Activated T-cell treated with anti-CD3 and anti-CD28 coated beads, Interleukin-2, amount 50 U/mL, for 24 hours (primary cell): ENCODE measurements at regions not wholly inside any gene's neighbourhood (a gene's known extent, or its start where the extent isn't known, plus 50 kb on each side); places are given as distances from the start of the nearest gene placed in this dataset.
"Not testable (repeated sequence)": the region's sequence is repeated elsewhere in the genome, so short reads cannot be mapped to it uniquely, and the experiment has no call there.

Source experiments
- DNase-seq: peaks from one replicate; pipeline ENCODE4 v3.0.0-alpha.2; 2020
- H3K27ac Mint-ChIP-seq: 2 replicates; pipeline ENCODE4 v1.8.0; 2020; ENCODE audit warnings: mild to moderate bottlenecking, mixed read lengths
- H3K27me3 Mint-ChIP-seq: 2 replicates; pipeline ENCODE4 v1.8.0; 2020; ENCODE audit warnings: mixed read lengths
- H3K36me3 Mint-ChIP-seq: 2 replicates; pipeline ENCODE4 v1.8.0; 2020; ENCODE audit warnings: low read depth, mixed read lengths
- H3K4me1 Mint-ChIP-seq: 2 replicates; pipeline ENCODE4 v1.8.0; 2020; ENCODE audit warnings: low read depth, mixed read lengths
- H3K4me3 Mint-ChIP-seq: 2 replicates; pipeline ENCODE4 v1.8.0; 2020; ENCODE audit warnings: mild to moderate bottlenecking, moderate library complexity, mixed read lengths
- H3K9me3 Mint-ChIP-seq: 2 replicates; pipeline ENCODE4 v1.8.0; 2020; ENCODE audit warnings: mixed read lengths

GRCh38 chr12:18825138-18825537, 87.2 kb downstream of the CAPZA3 start:
- Mint-ChIP-seq H3K4me1 (no peaks in the 10 kb centered on the region), H3K27ac (no peak overlapping the region), H3K9me3 (no peaks in the 10 kb centered on the region), H3K27me3 (no peaks in the 10 kb centered on the region), H3K4me3 (no peak overlapping the region), H3K36me3 (no peaks in the 10 kb centered on the region)
- no peak for DNase-seq

- Mint-ChIP-seq H3K36me3 (no peaks in the 10 kb centered on the region), H3K9me3 (no peaks in the 10 kb centered on the region), H3K27ac (no peak overlapping the region), H3K27me3 (no peaks in the 10 kb centered on the region), H3K4me1 (no peaks in the 10 kb centered on the region), H3K4me3 (no peak overlapping the region)
- no peak for DNase-seq
Observed at GRCh38 chr12:18827913-18828312, 90.0 kb downstream of the CAPZA3 start.

GRCh38 chr12:18828483-18828882, 90.6 kb downstream of the CAPZA3 start:
- Mint-ChIP-seq H3K27me3 (no peaks in the 10 kb centered on the region), H3K4me3 (no peak overlapping the region), H3K9me3 (no peaks in the 10 kb centered on the region), H3K4me1 (no peaks in the 10 kb centered on the region), H3K36me3 (no peaks in the 10 kb centered on the region), H3K27ac (no peak overlapping the region)
- DNase-seq, result no peak

GRCh38 chr12:18828987-18829386, 91.1 kb downstream of the CAPZA3 start:
- Mint-ChIP-seq H3K27ac (no peak overlapping the region), H3K4me3 (no peak overlapping the region), H3K9me3 (no peaks in the 10 kb centered on the region), H3K36me3 (no peaks in the 10 kb centered on the region), H3K4me1 (no peaks in the 10 kb centered on the region), H3K27me3 (no peaks in the 10 kb centered on the region)
- DNase-seq, result no peak

GRCh38 chr12:18832932-18833331, 95.0 kb downstream of the CAPZA3 start:
- not testable (repeated sequence) for H3K4me1 Mint-ChIP-seq, H3K27me3 Mint-ChIP-seq, H3K9me3 Mint-ChIP-seq, H3K4me3 Mint-ChIP-seq, H3K27ac Mint-ChIP-seq, H3K36me3 Mint-ChIP-seq, DNase-seq

- no peaks in the 10 kb centered on the region for H3K27me3 Mint-ChIP-seq
- no peak overlapping the region for H3K27ac Mint-ChIP-seq
- H3K36me3 Mint-ChIP-seq, result no peaks in the 10 kb centered on the region
- DNase-seq, result no peak
- peaks cover 3% of the 10 kb centered on the region for H3K9me3 Mint-ChIP-seq
- H3K4me3 Mint-ChIP-seq, result no peak overlapping the region
- H3K4me1 Mint-ChIP-seq, result no peaks in the 10 kb centered on the region
Observed at GRCh38 chr12:18837025-18837424, 99.1 kb downstream of the CAPZA3 start.

- peaks cover 3% of the 10 kb centered on the region for H3K9me3 Mint-ChIP-seq
- DNase-seq, result no peak
- no peaks in the 10 kb centered on the region for H3K27me3 Mint-ChIP-seq
- no peaks in the 10 kb centered on the region for H3K36me3 Mint-ChIP-seq
- no peaks in the 10 kb centered on the region for H3K4me1 Mint-ChIP-seq
- H3K4me3 Mint-ChIP-seq, result no peak overlapping the region
- H3K27ac Mint-ChIP-seq, result no peak overlapping the region
Observed at GRCh38 chr12:18837505-18837904, 99.6 kb downstream of the CAPZA3 start.

- not testable (repeated sequence) for H3K4me3 Mint-ChIP-seq, H3K9me3 Mint-ChIP-seq, DNase-seq, H3K4me1 Mint-ChIP-seq, H3K36me3 Mint-ChIP-seq, H3K27ac Mint-ChIP-seq, H3K27me3 Mint-ChIP-seq
Observed at GRCh38 chr12:18840997-18841396, 103.1 kb downstream of the CAPZA3 start.

GRCh38 chr12:18849080-18849479, 111.2 kb downstream of the CAPZA3 start:
- DNase-seq, result no peak
- peaks cover 2% of the 10 kb centered on the region for H3K9me3 Mint-ChIP-seq
- H3K4me3 Mint-ChIP-seq, result no peak overlapping the region
- H3K4me1 Mint-ChIP-seq, result no peaks in the 10 kb centered on the region
- peaks cover 6% of the 10 kb centered on the region for H3K27me3 Mint-ChIP-seq
- H3K36me3 Mint-ChIP-seq, result no peaks in the 10 kb centered on the region
- no peak overlapping the region for H3K27ac Mint-ChIP-seq

- H3K27ac Mint-ChIP-seq, result no peak overlapping the region
- DNase-seq, result no peak
Observed at GRCh38 chr12:18849761-18850160, 111.8 kb downstream of the CAPZA3 start.

GRCh38 chr12:18850752-18851151, 112.8 kb downstream of the CAPZA3 start:
- Mint-ChIP-seq H3K4me3 (no peak overlapping the region), H3K9me3 (peaks cover 2% of the 10 kb centered on the region), H3K36me3 (no peaks in the 10 kb centered on the region), H3K27ac (no peak overlapping the region), H3K4me1 (no peaks in the 10 kb centered on the region), H3K27me3 (peaks cover 6% of the 10 kb centered on the region)
- no peak for DNase-seq

More at GRCh38 chr12:18849761-18850160, 111.8 kb downstream of the CAPZA3 start:
- Mint-ChIP-seq H3K36me3 (no peaks in the 10 kb centered on the region), H3K27me3 (peaks cover 6% of the 10 kb centered on the region), H3K4me3 (no peak overlapping the region), H3K9me3 (peaks cover 2% of the 10 kb centered on the region), H3K4me1 (no peaks in the 10 kb centered on the region)

- no peak overlapping the region for H3K4me3 Mint-ChIP-seq
- DNase-seq, result no peak
- no peaks in the 10 kb centered on the region for H3K4me1 Mint-ChIP-seq
- peaks cover 2% of the 10 kb centered on the region for H3K9me3 Mint-ChIP-seq
- no peaks in the 10 kb centered on the region for H3K36me3 Mint-ChIP-seq
- no peak overlapping the region for H3K27ac Mint-ChIP-seq
- peaks cover 6% of the 10 kb centered on the region for H3K27me3 Mint-ChIP-seq
Observed at GRCh38 chr12:18851271-18851670, 113.4 kb downstream of the CAPZA3 start.

- no peaks in the 10 kb centered on the region for H3K4me1 Mint-ChIP-seq
- H3K4me3 Mint-ChIP-seq, result no peak overlapping the region
- no peaks in the 10 kb centered on the region for H3K9me3 Mint-ChIP-seq
- no peak overlapping the region for H3K27ac Mint-ChIP-seq
- H3K27me3 Mint-ChIP-seq, result no peaks in the 10 kb centered on the region
- no peaks in the 10 kb centered on the region for H3K36me3 Mint-ChIP-seq
- no peak for DNase-seq
Observed at GRCh38 chr12:18853570-18854366, 115.8 kb downstream of the CAPZA3 start.

GRCh38 chr12:18857656-18858055, 119.7 kb downstream of the CAPZA3 start:
- Mint-ChIP-seq H3K4me1 (no peaks in the 10 kb centered on the region), H3K27me3 (no peaks in the 10 kb centered on the region), H3K36me3 (no peaks in the 10 kb centered on the region), H3K27ac (no peak overlapping the region), H3K4me3 (no peak overlapping the region), H3K9me3 (no peaks in the 10 kb centered on the region)
- DNase-seq, result no peak

- H3K9me3 Mint-ChIP-seq, result no peaks in the 10 kb centered on the region
- H3K4me1 Mint-ChIP-seq, result no peaks in the 10 kb centered on the region
- no peak overlapping the region for H3K27ac Mint-ChIP-seq
- H3K27me3 Mint-ChIP-seq, result no peaks in the 10 kb centered on the region
- no peak overlapping the region for H3K4me3 Mint-ChIP-seq
- no peak for DNase-seq
- H3K36me3 Mint-ChIP-seq, result no peaks in the 10 kb centered on the region
Observed at GRCh38 chr12:18859400-18859799, 121.5 kb downstream of the CAPZA3 start.
